Keratinocyte (primary cell): ENCODE measurements at regions not wholly inside any gene's neighbourhood (a gene's known extent, or its start where the extent isn't known, plus 50 kb on each side); places are given as distances from the start of the nearest gene placed in this dataset.

Experiments
- EZH2 ChIP-seq: IDR thresholded peaks from one replicate; pipeline ENCODE4 v1.6.1; 2012; ENCODE audit warnings: inconsistent platforms, mild to moderate bottlenecking, low read length, moderate library complexity
- TF ChIP-seq, protein P1 (sequence below), 3 experiments: IDR thresholded peaks in 1 of 3; conservative IDR thresholded peaks in 1 of 3; optimal IDR thresholded peaks in 1 of 3; 2 replicates in 2 of 3; 3 replicates in 1 of 3; pipeline versions ENCODE3 to v1.5.1; 2011; ENCODE audit warnings: low read length in 3 of 3, mild to moderate bottlenecking in 3 of 3, moderate library complexity in 2 of 3, control low read depth in 1 of 3, inconsistent platforms in 1 of 3; ENCODE audit not compliant: insufficient read depth in 2 of 3; ENCODE audit errors: extremely low read depth in 1 of 3

DNA sequence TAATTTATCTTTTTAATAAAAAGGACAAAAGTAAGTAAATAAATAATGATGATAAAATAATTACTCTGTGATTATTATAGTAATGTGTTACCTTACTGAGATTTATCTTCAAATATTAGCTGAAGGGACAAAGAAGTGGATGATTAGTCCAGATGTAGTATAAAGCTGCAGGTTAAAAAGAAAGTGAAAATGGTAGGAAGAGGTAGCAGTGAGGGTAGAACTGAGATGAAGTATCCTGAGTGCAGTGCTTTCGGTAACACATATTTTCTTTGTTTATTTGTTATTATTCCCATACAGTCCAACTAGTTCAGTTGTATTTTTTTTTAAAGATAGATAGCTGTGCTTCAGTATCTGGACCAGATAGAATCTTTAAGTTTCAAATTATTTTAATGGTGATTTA lies 1203.5 kb downstream of the NCAM2 start:
- TF ChIP-seq, protein P1, sequence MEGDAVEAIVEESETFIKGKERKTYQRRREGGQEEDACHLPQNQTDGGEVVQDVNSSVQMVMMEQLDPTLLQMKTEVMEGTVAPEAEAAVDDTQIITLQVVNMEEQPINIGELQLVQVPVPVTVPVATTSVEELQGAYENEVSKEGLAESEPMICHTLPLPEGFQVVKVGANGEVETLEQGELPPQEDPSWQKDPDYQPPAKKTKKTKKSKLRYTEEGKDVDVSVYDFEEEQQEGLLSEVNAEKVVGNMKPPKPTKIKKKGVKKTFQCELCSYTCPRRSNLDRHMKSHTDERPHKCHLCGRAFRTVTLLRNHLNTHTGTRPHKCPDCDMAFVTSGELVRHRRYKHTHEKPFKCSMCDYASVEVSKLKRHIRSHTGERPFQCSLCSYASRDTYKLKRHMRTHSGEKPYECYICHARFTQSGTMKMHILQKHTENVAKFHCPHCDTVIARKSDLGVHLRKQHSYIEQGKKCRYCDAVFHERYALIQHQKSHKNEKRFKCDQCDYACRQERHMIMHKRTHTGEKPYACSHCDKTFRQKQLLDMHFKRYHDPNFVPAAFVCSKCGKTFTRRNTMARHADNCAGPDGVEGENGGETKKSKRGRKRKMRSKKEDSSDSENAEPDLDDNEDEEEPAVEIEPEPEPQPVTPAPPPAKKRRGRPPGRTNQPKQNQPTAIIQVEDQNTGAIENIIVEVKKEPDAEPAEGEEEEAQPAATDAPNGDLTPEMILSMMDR (optimal IDR thresholded peaks at IDR 0.05 in 1 of 3, IDR thresholded peaks at IDR 0.05 in 1 of 3, conservative IDR thresholded peaks at IDR 0.05 in 1 of 3; ENCODE audit: extremely low read depth in 1 of 3, insufficient read depth in 2 of 3, low read length in 3 of 3), result no peak
- TF ChIP-seq EZH2, result no peak
